UCSD-AML1 (cell line): ENCODE measurements at regions not wholly inside any gene's neighbourhood (a gene's known extent, or its start where the extent isn't known, plus 50 kb on each side); places are given as distances from the start of the nearest gene placed in this dataset.
"Not testable (repeated sequence)": the region's sequence is repeated elsewhere in the genome, so short reads cannot be mapped to it uniquely, and the experiment has no call there.

Source experiments
- DNase-seq: peaks from one replicate; lab custom pipeline; 2025; ENCODE audit not compliant: unreplicated experiment; lab: John Stamatoyannopoulos, UW

DNA sequence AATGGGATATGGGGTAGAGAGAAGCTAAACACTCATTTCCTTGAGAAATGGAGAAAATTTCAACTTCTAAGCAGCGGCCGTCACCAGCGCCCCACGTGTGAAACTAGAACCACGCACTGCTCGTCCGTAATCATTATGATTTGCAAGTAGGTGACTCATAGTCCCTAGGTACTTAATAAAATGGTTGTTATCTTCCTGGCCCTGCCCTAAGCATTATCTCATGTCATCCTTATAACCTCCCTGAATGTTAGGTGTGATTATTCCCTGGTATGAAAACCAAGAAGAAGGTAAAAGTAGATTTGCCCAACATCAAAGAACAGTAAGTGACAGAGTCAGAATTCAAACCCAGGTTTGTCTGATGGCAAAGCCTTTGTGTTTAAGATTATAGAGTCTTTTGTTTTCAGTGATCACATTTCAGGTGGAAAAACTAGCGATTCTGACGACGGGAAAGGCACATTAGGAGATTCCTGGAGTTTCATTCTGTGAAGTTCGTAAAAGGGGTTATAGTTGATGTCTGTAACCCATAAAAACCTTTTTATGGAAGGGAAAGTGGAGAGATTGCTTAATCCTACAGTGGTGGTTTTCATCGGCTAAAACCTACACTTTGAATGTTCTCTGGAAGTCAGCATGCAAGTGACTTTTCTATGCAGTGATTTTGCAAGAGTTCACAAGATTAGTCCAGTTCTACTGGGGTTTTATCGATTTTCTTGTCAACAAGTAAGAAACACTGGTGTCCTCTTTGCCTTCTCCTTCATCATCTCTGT lies 202.9 kb upstream of the WWC1 start:
- no peak for DNase-seq

DNA sequence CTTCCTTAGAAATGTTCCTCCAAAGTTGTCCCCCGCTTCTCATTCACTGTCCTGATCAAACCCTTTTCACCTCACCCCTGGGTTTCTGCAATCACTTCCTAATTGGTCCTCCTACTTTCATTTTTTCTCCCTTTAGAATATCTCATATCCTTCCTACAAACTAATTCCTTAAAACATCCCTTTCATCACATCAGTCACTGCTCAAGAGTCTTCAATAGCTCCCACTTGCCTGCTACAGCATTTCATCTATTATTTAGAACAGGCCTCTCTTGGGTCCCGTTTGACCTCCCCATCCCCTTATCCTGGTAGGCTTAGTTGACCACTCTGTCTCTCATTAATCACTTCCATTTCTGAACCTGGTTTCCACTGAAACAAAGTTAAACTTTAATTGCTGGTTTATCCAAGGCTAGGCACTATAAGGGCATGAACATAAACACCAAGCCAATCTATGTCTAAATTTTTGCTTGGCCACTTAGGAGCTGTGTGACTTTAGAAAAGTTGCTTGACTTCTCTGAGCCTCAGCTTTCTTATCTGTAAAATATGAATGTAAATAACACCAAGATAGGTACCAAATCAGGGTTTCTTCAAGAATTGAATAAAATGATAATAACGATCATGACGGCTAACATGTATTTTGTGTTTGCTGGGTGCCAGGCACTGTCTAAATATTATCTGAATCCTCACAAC lies 202.1 kb upstream of the WWC1 start:
- no peak for DNase-seq

DNA sequence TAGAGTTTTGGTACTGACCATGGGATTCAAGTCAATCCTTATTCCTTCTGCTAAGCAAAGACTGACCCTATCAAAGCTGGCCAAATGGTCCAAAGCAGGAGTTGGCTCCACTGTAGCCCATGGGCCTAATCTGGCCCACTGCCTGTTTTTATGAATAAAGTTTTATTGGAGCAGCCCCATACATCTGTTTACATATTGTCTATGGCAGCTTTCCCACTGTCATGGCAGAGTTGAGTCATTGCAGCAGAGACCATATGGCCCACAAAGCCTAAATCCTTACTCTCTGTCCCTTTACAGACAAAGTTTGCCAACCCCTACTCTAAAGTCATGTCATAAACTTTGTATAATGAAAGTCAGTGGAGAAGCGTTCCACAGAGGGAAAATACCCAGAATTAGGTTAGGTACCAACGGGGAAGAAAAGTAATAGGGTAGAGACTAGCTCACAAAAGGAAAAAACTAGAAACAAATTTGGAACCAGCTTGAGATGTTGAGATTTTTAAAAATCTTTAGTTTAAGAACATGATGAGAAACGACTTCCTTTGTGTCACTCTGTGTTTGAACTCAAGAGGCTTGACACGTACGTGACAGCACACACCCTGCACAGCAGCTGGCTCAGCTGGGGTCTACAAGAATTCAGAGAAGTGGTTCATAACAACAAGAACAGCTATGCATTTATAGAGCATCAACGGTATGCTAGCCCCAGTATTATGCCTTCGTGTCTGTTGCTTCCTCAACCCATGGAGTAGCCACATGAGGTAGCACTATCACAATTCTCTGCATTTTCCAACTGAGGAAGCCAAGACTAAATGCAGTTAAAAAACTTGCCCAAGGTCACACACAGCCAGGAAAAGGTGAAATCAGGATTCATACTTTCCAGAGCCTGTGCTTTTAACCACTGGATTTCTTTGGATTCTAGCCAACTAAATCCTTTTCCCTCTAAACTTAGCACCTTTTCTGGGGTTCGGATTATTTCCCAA lies 198.9 kb upstream of the WWC1 start:
- DNase-seq = no peak

DNA sequence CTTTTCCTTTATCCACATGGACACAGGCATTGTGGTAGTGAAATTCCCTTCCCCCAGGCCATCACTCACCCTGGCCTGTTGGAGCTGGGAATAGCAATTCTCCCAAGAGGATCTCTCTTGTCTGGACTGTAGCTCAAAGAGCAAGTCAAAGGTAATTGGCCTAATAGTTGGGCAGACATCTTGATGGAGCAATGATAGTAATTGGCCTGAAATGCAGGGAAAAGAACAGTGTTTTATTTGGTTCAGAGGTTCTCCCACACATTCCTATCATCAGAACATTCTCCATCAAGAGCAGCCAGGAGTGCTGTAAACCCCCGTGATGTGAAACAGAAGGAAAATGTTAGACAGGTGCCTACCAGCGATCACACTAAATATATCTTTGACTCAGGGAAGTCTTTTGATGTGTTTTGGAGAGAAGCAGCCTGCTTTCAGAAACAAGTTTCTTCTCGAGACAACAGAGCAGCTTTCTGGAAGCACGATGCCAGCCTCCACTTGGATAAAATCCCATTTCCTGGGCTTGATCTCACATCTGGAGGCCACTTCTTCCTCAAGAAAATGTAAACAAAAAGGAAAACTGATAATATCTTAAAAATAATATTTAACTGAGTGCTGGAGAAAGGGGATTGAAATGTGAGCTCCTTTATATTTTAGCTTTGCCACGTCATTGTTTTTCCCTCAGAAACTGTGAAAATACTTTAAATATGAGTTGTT lies 198.1 kb upstream of the WWC1 start:
- no peak for DNase-seq

DNA sequence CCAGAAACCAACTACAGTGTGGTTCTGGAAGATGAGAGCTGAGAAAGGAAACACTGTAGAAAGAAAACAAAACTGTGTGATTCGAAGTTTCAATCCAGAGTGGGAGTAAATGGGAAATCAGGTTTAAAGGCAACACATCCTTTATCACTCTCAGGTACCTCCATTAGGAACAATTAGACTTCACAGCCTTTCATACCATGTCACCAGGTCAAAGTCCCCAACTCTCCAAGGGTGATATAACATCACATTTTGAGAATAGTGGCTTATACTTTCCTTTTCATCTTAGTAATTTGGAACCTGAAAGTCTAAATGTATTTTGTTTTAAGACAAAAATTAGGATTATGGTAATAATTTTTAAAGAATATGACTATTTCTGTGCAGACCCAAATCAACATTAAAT lies 194.9 kb upstream of the WWC1 start:
- no peak for DNase-seq

DNA sequence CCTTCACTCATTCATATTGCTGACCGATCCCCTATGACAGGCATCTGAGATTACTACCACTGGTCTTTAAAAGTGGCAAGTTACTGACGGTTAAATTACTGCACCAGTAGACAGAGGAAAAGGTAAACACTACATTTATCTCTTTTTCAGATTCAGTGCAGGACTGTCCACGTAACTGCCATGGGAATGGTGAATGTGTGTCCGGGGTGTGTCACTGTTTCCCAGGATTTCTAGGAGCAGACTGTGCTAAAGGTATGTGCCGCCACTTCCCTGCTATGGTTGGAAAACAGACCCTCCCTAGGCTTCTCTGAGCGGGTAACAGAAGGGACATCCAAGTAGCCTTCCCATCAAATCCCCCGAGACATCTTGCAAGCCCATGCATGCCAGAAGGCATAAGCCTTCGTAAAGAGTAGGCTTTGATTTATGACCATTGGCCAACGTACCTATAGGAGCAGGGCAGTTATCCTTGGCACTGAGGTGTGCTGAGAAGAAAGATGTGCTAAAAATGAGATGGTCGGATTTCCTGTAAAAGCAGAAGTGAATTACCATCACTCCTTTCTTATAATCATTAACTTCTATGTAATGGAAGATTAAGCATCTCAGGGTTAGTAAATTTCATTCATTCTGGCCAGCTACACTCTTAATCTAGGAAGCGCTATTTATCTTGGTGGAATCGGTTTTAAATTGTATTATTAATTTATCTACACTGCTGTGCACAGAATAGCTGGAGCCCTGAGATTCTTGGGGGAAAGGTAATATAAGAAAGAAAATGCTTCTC lies 193.4 kb upstream of the WWC1 start:
- no peak for DNase-seq

DNA sequence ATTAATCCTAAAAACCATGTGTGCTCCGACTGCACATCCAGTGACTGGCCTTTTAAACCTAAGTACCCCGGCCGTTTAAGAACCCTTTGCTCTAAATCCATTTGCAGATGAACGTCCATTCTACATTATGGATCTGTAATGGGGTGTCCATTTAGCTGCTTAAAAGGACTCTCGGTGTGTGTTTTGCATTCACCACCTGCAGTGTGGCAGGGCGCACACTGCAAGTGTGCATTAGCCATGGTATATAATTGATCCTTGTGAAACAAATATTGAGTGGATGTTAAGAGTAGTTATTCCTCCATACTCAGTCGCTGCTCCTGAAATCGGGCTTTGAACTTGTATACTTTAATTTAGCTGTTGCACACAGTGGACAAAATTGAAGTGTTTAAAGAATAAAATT lies 190.1 kb upstream of the WWC1 start:
- no peak for DNase-seq

DNA sequence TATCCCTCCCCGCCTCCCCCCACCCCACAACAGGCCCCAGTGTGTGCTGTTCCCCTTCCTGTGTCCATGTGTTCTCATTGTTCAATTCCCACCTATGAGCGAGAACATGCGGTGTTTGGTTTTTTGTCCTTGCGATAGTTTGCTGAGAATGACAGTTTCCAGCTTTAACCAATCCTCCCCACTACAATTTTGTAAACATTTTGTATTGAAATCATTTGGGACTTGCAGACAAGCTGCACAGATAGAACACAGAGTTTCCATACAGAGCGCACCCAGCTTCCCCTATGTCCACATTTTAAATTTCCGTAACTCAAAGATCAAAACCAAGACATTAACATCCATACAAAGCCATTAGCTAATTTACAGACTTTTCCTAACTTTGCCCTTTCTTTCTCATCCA lies 188.4 kb upstream of the WWC1 start:
- DNase-seq = not testable (repeated sequence)

DNA sequence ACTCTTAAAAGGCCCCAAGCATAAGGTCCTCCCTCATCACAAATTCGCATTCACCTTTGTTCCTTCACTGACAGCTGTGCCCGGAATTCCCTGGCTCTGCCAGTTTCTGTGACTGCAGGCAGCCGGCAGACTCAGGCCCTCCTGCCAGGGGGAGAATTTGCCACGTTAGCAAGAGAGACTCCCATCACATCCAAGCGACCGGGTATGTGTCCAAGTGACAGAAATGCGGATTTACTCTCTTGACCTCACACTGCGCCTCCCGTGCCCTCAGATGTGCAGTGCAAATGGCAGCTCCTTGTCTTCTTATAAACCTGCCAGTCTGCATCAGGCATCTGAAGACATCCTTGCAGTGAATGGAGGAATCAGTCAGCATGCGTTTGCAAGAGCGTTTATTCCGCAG lies 187.1 kb upstream of the WWC1 start:
- no peak for DNase-seq

DNA sequence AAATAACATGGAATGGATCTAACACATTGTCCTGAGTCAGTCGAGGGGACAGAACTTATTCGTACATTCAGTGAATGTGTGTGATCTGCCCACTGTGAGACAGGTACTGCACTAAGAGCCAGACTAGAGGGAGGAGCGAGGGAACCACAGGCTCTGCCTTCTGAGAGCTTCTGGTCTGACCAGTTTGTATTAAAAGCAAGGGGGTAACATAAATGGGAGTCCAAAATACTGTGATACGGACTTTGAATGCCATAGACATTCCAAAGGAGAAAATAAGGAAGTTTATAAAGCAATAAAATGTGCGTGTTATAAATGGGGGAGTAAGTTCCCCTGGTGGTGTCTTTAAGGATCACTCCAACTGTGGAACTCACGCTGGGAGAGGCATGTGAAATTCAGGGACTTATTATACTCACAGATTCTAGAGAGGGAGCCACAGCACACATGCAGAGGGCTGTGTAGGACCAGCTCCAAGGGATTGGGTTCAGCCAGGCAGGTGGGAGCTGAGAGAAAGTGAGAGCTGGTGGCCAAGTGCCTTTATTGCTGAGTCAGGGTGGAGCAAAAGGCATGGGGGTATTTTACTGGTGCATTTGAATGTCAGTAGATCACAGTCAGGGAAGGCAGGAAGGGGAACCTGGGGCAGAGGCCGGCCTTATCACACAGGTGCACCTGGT lies 186.5 kb upstream of the WWC1 start:
- no peak for DNase-seq

DNA sequence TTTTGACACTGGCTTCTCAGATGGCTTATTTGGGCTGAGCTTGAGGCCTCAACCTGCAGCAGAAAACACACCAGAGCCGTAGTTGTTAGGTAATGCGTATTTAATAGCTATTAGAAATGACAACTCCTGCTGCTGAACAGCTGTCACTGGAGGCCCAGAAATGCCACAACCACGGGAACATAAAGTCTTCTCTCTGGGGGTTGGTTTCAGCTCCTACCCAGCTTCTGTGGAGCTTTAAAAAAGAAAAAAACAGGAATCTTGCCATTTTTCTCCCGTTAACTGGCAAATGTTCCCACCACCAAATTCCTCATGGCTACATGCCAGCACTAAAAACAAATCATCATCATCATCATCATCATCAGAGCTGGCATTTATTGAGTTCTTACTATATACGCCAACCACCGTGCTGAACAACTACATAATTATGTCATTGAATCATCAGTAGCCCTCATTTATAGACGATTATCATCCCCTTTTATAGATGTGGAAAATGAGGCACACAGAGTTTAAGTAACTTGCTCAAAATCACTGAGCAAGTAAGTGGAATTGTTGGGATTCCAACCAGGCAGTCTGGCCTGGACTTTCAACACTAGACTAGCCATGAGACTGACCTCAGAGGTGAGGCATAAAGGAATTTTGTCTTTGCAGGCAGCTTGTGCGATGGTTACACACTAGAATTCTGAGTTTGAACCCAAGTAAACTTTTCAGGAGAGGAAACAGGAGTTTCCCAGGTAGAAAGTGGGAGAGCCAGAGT lies 185.3 kb upstream of the WWC1 start:
- DNase-seq = no peak

DNA sequence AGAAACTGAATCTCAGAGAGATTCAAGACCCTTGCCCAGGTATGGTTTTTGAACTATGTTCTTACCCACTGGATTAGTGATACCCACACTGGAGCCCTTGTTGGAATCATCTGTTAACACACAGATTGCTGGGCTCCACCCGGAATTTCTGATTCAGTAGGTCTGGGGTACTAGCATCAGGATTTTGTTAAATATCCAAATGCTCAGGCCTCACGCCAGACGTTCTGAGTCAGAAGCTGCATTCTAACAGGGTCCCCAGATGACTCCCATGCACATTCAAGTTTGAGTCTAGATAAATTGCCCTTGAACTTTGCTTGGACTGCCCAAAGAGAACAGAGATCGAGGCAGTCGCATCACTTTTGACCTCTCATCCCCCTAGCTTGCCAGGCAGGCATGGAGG lies 182.0 kb upstream of the WWC1 start:
- no peak for DNase-seq

DNA sequence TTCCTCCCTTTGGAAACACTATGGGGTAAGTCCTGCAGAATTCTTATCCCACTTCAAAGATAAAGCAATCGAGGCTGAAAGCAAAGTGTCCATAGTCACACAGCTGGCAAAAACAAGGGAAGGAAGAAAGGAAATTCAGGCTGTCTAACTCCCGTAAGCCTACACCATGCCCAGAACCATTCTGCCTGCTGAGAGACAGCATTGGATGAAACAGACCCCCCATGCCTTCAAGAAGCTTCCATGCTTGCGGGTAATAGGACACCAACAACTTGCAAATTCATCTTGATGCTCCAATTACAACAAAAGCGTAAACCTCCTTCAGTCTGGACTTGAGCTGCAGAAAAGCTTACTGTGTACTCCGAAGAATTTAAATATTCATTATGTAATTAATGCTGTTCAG lies 181.1 kb upstream of the WWC1 start:
- no peak for DNase-seq

DNA sequence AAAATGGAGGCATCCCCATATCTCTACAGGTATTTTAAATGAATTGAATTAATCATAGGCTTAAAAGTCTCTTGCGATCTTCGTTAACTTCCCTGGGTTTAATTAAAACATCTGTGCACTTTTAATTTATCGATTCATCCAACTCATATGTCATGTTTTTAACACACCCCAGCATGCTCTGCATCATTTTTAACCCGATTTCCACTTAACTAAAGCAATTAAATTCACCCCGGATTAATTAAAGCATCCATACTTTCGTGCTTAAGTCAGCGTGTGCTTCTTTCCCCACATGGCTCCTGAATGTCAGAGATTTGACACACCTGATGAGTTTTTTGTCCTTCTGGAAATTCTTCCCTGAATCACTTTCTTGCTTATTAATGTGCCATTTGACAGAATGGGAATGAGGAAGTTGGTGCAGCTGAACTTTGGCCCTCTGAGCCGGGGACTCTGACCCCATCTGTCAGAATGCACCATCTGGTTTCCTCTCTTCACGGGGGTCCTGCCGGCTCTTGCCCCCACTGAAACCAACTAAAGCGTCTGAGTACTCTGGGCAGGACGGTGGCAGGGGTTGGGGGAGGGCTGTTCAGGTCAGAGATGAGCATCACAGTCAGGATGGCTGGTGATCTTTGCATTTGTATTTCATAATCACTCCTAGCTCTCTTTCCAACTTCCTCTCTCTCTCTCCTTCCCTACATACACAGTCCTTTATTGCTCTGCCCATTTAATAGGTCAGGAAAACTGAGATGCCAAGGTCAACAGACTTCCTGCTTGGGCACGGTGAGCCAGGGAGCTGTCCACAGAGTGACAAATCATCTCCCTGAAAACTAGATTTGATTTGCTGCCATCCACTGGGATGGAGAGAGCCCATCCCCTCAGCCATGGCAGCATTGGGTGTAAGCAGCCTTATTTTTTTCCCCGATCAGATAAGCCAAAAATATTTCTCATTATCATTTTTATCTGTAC lies 180.3 kb upstream of the WWC1 start:
- no peak for DNase-seq

DNA sequence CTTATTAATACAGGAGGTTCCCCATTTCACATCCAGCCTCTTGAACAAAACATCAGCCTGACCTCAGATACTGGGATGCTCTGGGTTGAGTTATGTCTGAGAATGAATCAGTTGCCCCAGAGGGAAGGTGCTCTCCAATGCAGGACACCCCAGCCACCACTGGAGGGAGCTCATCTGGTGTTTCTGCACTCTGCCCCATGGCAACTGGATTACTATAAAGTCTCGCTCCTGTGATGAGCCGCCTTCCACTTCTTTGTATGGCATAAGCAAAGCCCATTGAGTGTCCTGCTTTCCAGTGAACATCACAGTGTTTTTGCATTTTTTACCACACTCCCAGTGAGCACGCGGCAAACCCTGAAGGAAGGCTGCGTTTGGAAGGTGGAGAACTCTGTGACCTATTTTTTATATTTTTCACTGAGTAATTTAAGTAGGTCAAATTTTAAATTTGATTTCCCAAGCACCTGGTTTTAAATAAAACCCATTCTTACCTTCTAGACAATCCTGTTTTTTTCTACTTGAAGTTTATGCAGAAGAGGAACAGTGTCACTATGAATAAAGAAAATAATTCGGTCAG lies 176.9 kb upstream of the WWC1 start:
- peak; percentile 56 for DNase-seq

DNA sequence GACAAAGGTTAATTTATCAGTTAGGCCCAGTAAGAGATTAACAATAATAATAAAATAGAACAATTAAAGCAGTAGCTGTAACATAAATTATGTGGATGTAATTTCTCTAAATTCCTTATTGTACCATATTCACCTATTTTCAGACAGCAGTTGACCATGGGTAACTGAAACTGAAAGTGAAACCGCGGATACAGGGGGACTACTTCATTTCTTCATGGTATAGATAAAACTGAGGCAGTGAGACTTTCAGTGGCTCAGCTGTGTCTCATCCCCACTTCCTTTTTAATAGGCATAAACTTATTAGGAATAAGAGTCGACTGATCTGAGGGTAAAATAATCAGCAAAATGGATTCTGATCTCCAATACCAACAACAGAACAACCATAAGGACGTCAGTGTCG lies 174.0 kb upstream of the WWC1 start:
- no peak for DNase-seq

DNA sequence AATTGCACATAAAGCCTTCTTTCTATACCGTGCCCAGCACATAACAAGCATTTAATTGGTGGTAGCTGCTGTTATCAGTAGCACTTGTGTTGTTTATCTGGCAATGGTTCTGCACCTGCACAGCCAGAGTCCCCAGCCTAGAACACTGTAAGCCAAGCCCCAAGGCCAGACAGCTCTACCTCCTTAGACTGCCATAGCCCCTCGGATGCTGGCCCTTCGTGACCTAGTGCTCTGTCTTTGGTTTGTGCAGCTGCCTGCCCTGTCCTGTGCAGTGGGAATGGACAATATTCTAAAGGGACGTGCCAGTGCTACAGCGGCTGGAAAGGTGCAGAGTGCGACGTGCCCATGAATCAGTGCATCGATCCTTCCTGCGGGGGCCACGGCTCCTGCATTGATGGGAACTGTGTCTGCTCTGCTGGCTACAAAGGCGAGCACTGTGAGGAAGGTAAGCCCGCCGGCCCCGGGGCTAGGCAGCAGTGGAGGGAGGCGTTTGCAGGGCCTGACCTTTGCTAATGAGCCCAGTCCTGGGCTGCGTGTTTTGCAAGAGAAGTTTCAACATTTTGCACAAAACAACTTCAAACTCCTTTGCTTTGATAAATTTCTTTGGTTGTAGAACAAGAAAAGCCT lies 173.3 kb upstream of the WWC1 start:
- no peak for DNase-seq
